ENCODE measurements at regions not wholly inside any gene's neighbourhood (a gene's known extent, or its start where the extent isn't known, plus 50 kb on each side); places are given as distances from the start of the nearest gene placed in this dataset.

- Histone ChIP-seq H3K9me3 (ENCODE audit: control insufficient read depth, low read depth, low read length) (no peaks in the 10 kb centered on the region), H3K27me3 (ENCODE audit: control insufficient read depth, insufficient read depth, low read length) (no peaks in the 10 kb centered on the region), H3K4me3 (ENCODE audit: low read length) (no peak overlapping the region), H3K9ac (ENCODE audit: low read length) (no peak overlapping the region), H3K36me3 (ENCODE audit: control insufficient read depth, low read depth, low read length) (no peaks in the 10 kb centered on the region), H3K4me1 (ENCODE audit: control insufficient read depth, low read depth, low read length) (peaks cover 5% of the 10 kb centered on the region), H3K27ac (ENCODE audit: low read length) (no peak overlapping the region)
Observed at GRCh38 chr3:94611596-94611995, 548.7 kb downstream of the NSUN3 start.

DNA sequence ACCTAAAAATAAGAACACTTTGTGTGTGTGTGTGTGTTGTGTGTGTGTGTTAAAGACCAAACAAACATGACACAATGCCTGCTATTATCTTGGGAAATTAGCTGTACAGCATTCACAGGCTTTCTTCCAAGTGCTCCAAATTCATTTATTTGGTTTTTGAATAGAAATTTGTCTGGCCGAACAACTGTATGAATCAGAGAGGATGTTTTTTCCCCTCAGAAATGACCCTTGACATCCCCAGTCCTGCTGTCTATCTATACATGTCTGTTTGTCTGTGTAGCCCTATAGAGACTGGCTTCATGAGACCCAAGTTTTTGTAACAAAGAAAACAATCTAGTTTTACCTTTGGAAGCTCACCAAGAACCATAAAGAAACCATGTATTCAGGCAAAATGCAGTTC is 549.8 kb downstream of the NSUN3 start:
- Histone ChIP-seq H3K36me3 (ENCODE audit: control insufficient read depth, low read depth, low read length) (no peaks in the 10 kb centered on the region), H3K27me3 (ENCODE audit: control insufficient read depth, insufficient read depth, low read length) (no peaks in the 10 kb centered on the region), H3K9me3 (ENCODE audit: control insufficient read depth, low read depth, low read length) (no peaks in the 10 kb centered on the region), H3K4me1 (ENCODE audit: control insufficient read depth, low read depth, low read length) (peaks cover 5% of the 10 kb centered on the region), H3K27ac (ENCODE audit: low read length) (no peak overlapping the region), H3K4me3 (ENCODE audit: low read length) (no peak overlapping the region), H3K9ac (ENCODE audit: low read length) (no peak overlapping the region)

GRCh38 chr3:94614192-94614591 is 551.3 kb downstream of the NSUN3 start:
- H3K9me3 ChIP-seq (ENCODE audit: control insufficient read depth, low read depth, low read length) = no peaks in the 10 kb centered on the region
- H3K36me3 ChIP-seq (ENCODE audit: control insufficient read depth, low read depth, low read length) = no peaks in the 10 kb centered on the region
- H3K27me3 ChIP-seq (ENCODE audit: control insufficient read depth, insufficient read depth, low read length) = no peaks in the 10 kb centered on the region
- no peak overlapping the region for H3K9ac ChIP-seq (ENCODE audit: low read length)
- H3K27ac ChIP-seq (ENCODE audit: low read length) = no peak overlapping the region
- H3K4me1 ChIP-seq (ENCODE audit: control insufficient read depth, low read depth, low read length) = peaks cover 5% of the 10 kb centered on the region
- H3K4me3 ChIP-seq (ENCODE audit: low read length) = no peak overlapping the region

DNA sequence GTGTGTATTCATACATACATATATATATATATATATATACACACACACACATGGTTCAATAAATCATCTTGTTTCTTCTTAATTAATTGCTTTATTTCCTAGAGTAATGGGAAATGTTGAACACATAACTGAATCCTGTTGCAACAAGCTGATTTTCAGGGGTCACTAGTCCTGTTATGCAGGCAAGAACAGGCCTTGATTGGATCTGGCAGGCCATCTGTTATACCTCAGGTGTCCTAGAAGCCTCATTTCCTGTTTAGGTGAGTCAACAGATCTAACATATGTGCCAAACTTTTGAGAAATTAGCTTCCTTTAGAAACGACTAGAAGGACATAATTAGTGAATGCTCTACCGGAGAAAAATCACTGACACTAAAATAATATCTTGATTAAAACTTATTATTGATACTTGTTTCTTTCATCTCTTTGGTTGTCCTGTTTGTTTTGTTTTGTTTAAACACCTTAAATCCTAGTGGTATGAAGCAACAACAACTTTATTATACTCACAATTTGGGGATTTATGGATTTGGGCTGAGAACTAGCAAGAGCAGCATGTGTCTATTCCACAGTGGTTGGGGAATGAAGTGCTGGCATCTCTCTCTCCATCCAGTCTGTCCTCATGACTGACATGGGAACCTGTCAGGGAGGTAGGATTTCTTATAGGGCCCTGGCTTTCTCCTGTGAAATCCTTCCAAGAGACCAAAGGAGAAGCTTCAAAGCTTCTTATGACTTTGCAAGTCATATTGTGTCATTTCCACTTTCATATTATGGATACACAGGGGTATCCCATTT is 552.6 kb downstream of the NSUN3 start:
- Histone ChIP-seq H3K4me3 (ENCODE audit: low read length) (no peak overlapping the region), H3K9ac (ENCODE audit: low read length) (no peak overlapping the region), H3K27ac (ENCODE audit: low read length) (no peak overlapping the region), H3K27me3 (ENCODE audit: control insufficient read depth, insufficient read depth, low read length) (no peaks in the 10 kb centered on the region), H3K9me3 (ENCODE audit: control insufficient read depth, low read depth, low read length) (no peaks in the 10 kb centered on the region), H3K4me1 (ENCODE audit: control insufficient read depth, low read depth, low read length) (peaks cover 5% of the 10 kb centered on the region), H3K36me3 (ENCODE audit: control insufficient read depth, low read depth, low read length) (no peaks in the 10 kb centered on the region)

GRCh38 chr3:94616833-94617232 is 554.0 kb downstream of the NSUN3 start:
- Histone ChIP-seq H3K9me3 (ENCODE audit: control insufficient read depth, low read depth, low read length) (no peaks in the 10 kb centered on the region), H3K4me3 (ENCODE audit: low read length) (no peak overlapping the region), H3K4me1 (ENCODE audit: control insufficient read depth, low read depth, low read length) (peaks cover 5% of the 10 kb centered on the region), H3K36me3 (ENCODE audit: control insufficient read depth, low read depth, low read length) (no peaks in the 10 kb centered on the region), H3K27ac (ENCODE audit: low read length) (no peak overlapping the region), H3K27me3 (ENCODE audit: control insufficient read depth, insufficient read depth, low read length) (no peaks in the 10 kb centered on the region), H3K9ac (ENCODE audit: low read length) (no peak overlapping the region)

DNA sequence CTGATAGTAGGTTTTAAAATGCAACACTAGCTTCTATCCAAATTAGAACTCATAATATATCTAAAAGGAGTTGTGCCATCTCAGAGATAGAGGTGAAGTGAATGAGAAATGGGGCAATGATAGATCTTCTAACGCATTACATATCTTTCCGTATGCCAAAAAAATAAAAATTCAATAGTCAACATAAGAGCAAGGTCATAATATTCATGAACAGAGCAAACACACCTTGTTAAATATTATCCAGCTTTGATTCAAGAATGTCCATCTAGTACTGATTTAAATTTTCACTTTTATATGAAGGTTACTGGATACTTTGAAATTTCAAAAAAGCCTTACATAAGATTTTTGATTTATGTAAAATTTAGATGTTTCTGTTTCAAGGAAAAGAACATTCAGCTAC is 554.5 kb downstream of the NSUN3 start:
- no peak overlapping the region for H3K27ac ChIP-seq (ENCODE audit: low read length)
- H3K9me3 ChIP-seq (ENCODE audit: control insufficient read depth, low read depth, low read length) = no peaks in the 10 kb centered on the region
- no peaks in the 10 kb centered on the region for H3K27me3 ChIP-seq (ENCODE audit: control insufficient read depth, insufficient read depth, low read length)
- no peaks in the 10 kb centered on the region for H3K36me3 ChIP-seq (ENCODE audit: control insufficient read depth, low read depth, low read length)
- H3K9ac ChIP-seq (ENCODE audit: low read length) = no peak overlapping the region
- H3K4me1 ChIP-seq (ENCODE audit: control insufficient read depth, low read depth, low read length) = peaks cover 5% of the 10 kb centered on the region
- no peak overlapping the region for H3K4me3 ChIP-seq (ENCODE audit: low read length)

- no peaks in the 10 kb centered on the region for H3K36me3 ChIP-seq (ENCODE audit: control insufficient read depth, low read depth, low read length)
Observed at GRCh38 chr3:94619643-94620042, 556.8 kb downstream of the NSUN3 start.

DNA sequence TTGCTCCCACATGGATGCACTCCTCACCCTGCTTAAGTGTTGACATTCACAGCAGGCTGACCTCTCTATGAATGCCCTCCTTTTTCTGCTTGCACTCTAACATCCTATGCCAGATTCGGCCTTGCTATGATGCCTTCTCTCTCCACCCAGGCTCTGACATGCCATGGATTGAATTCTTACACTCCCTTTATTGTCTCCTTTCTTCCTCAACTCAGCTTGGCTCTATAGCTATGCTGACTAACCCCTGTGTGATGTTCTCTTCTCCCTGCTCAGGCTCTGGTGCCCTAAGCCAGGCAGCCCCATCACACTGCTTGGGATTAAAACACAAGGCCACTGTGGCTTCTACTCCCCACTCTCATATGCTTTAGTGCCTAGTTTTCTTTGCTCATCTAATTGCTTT is 563.7 kb downstream of the NSUN3 start:
- H3K9me3 ChIP-seq (ENCODE audit: control insufficient read depth, low read depth, low read length) = no peaks in the 10 kb centered on the region
- no peak overlapping the region for H3K9ac ChIP-seq (ENCODE audit: low read length)
- no peaks in the 10 kb centered on the region for H3K36me3 ChIP-seq (ENCODE audit: control insufficient read depth, low read depth, low read length)
- H3K27ac ChIP-seq (ENCODE audit: low read length) = no peak overlapping the region
- no peaks in the 10 kb centered on the region for H3K27me3 ChIP-seq (ENCODE audit: control insufficient read depth, insufficient read depth, low read length)
- H3K4me3 ChIP-seq (ENCODE audit: low read length) = no peak overlapping the region
- no peaks in the 10 kb centered on the region for H3K4me1 ChIP-seq (ENCODE audit: control insufficient read depth, low read depth, low read length)

More at GRCh38 chr3:94619643-94620042, 556.8 kb downstream of the NSUN3 start:
- no peaks in the 10 kb centered on the region for H3K4me1 ChIP-seq (ENCODE audit: control insufficient read depth, low read depth, low read length)
- H3K4me3 ChIP-seq (ENCODE audit: low read length) = no peak overlapping the region
- H3K27ac ChIP-seq (ENCODE audit: low read length) = no peak overlapping the region
- no peak overlapping the region for H3K9ac ChIP-seq (ENCODE audit: low read length)
- H3K27me3 ChIP-seq (ENCODE audit: control insufficient read depth, insufficient read depth, low read length) = no peaks in the 10 kb centered on the region
- H3K9me3 ChIP-seq (ENCODE audit: control insufficient read depth, low read depth, low read length) = no peaks in the 10 kb centered on the region

GRCh38 chr3:94627689-94628088 is 564.8 kb downstream of the NSUN3 start:
- H3K27me3 ChIP-seq (ENCODE audit: control insufficient read depth, insufficient read depth, low read length) = no peaks in the 10 kb centered on the region
- no peak overlapping the region for H3K9ac ChIP-seq (ENCODE audit: low read length)
- H3K4me1 ChIP-seq (ENCODE audit: control insufficient read depth, low read depth, low read length) = no peaks in the 10 kb centered on the region
- no peak overlapping the region for H3K4me3 ChIP-seq (ENCODE audit: low read length)
- H3K36me3 ChIP-seq (ENCODE audit: control insufficient read depth, low read depth, low read length) = no peaks in the 10 kb centered on the region
- no peak overlapping the region for H3K27ac ChIP-seq (ENCODE audit: low read length)
- H3K9me3 ChIP-seq (ENCODE audit: control insufficient read depth, low read depth, low read length) = no peaks in the 10 kb centered on the region

DNA sequence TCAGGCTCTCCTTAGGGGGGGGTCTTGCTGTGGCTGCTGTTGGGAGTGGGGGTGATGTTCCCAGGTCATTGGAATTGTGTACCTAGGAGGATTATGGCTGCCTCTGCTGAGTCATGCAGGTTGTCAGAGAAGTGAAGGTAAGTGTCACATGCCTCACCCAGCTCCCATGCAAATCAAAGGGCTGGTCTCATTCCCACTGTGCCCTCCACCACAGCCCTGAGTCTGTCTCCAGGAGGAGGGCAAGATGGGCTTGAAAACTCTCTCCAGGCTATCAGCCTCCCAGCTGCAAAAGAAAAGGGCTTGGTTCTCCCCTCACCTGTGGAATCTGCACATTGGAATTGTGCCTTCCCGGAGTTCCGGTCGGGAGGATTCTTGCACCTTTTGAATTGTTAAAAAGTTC is 580.5 kb downstream of the NSUN3 start:
- no peaks in the 10 kb centered on the region for H3K9me3 ChIP-seq (ENCODE audit: control insufficient read depth, low read depth, low read length)
- no peak overlapping the region for H3K27ac ChIP-seq (ENCODE audit: low read length)
- no peaks in the 10 kb centered on the region for H3K4me1 ChIP-seq (ENCODE audit: control insufficient read depth, low read depth, low read length)
- H3K9ac ChIP-seq (ENCODE audit: low read length) = no peak overlapping the region
- H3K4me3 ChIP-seq (ENCODE audit: low read length) = no peak overlapping the region
- no peaks in the 10 kb centered on the region for H3K36me3 ChIP-seq (ENCODE audit: control insufficient read depth, low read depth, low read length)
- H3K27me3 ChIP-seq (ENCODE audit: control insufficient read depth, insufficient read depth, low read length) = no peaks in the 10 kb centered on the region

DNA sequence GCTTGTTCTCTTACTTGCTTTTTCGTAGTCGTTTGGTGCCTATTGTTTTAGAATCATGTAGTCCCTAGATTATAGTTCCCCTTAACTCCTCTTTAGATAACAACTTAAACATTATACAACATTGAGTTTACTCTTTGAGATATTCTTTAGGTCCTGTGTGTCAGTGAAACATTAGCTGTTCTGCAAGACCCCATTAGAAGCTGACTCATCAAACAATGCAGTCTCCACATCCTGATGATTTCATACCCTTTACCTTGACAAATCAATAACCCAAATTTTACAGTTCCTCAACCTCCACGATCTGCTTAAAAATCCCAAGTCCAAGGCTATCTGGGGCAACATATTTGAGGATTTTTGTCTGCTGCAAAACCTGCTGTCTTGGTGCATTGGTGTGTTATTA is 582.9 kb downstream of the NSUN3 start:
- no peaks in the 10 kb centered on the region for H3K9me3 ChIP-seq (ENCODE audit: control insufficient read depth, low read depth, low read length)
- H3K4me3 ChIP-seq (ENCODE audit: low read length) = no peak overlapping the region
- no peak overlapping the region for H3K9ac ChIP-seq (ENCODE audit: low read length)
- H3K27ac ChIP-seq (ENCODE audit: low read length) = no peak overlapping the region
- H3K36me3 ChIP-seq (ENCODE audit: control insufficient read depth, low read depth, low read length) = no peaks in the 10 kb centered on the region
- no peaks in the 10 kb centered on the region for H3K4me1 ChIP-seq (ENCODE audit: control insufficient read depth, low read depth, low read length)
- H3K27me3 ChIP-seq (ENCODE audit: control insufficient read depth, insufficient read depth, low read length) = no peaks in the 10 kb centered on the region

DNA sequence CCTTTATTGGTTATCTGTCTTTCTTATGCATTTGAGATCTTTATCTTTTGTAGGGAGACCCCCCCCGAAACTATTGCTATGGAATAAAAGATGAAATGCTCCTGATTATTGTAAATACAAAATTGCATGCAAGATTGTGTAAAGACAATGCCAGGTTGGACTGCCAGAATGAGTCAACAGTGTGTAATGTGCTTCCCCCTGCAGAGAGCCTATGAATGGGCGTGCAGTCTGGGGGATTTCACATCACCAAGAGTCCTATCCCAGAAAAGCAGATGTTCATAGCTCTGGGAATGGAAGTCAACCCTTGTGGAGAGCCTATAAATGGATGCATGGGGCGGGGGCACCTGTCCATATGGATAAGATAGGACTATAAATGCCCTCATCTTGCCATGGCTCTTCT is 584.3 kb downstream of the NSUN3 start:
- no peaks in the 10 kb centered on the region for H3K4me1 ChIP-seq (ENCODE audit: control insufficient read depth, low read depth, low read length)

More for the DNA sequence above, 584.3 kb downstream of the NSUN3 start:
- H3K4me3 ChIP-seq (ENCODE audit: low read length) = no peak overlapping the region
- no peaks in the 10 kb centered on the region for H3K9me3 ChIP-seq (ENCODE audit: control insufficient read depth, low read depth, low read length)
- H3K36me3 ChIP-seq (ENCODE audit: control insufficient read depth, low read depth, low read length) = no peaks in the 10 kb centered on the region
- no peaks in the 10 kb centered on the region for H3K27me3 ChIP-seq (ENCODE audit: control insufficient read depth, insufficient read depth, low read length)
- no peak overlapping the region for H3K9ac ChIP-seq (ENCODE audit: low read length)
- H3K27ac ChIP-seq (ENCODE audit: low read length) = no peak overlapping the region

Data from iPS-18a (cell line).